ENCODE measurements at regions not wholly inside any gene's neighbourhood (a gene's known extent, or its start where the extent isn't known, plus 50 kb on each side); places are given as distances from the start of the nearest gene placed in this dataset.

- Histone ChIP-seq H3K4me1 (no peaks in the 10 kb centered on the region), H3K27ac (no peak overlapping the region), H3K4me3 (no peak overlapping the region), H3K36me3 (no peaks in the 10 kb centered on the region), H3K9me3 (no peaks in the 10 kb centered on the region), H3K27me3 (no peaks in the 10 kb centered on the region)
- TF ChIP-seq CTCF (IDR thresholded peaks at IDR 0.05) = no peak
- no peak for TF ChIP-seq POLR2A (IDR thresholded peaks at IDR 0.05)
- 77 to 83% methylated on average over 5 of the region's 5 CpGs for WGBS, 2 donors
- intact Hi-C loops (cut with DNase I) = no loop called here
- DNase-seq = no peak
Measured at GRCh38 chr4:138644322-138644721, 371.3 kb upstream of the NOCT start.

GRCh38 chr4:138643827-138644226, 371.8 kb upstream of the NOCT start:
- no peaks in the 10 kb centered on the region for H3K9me3 ChIP-seq
- no peak overlapping the region for H3K27ac ChIP-seq
- no peaks in the 10 kb centered on the region for H3K27me3 ChIP-seq
- peaks cover 0 to 4% (median 0%) of the 10 kb centered on the region in 3 donors for H3K4me1 ChIP-seq
- no peaks in the 10 kb centered on the region for H3K36me3 ChIP-seq
- intact Hi-C loops (cut with DNase I) = no loop called here
- WGBS, 2 donors = 27 to 42% methylated on average over 1 of the region's 1 CpG
- H3K4me3 ChIP-seq = no peak overlapping the region
- no peak for TF ChIP-seq CTCF (IDR thresholded peaks at IDR 0.05)
- no peak for TF ChIP-seq POLR2A (IDR thresholded peaks at IDR 0.05)
- DNase-seq = no peak

- Histone ChIP-seq H3K27me3 (no peaks in the 10 kb centered on the region), H3K4me3 (no peak overlapping the region), H3K36me3 (no peaks in the 10 kb centered on the region), H3K4me1 (peaks cover 0 to 4% (median 0%) of the 10 kb centered on the region in 3 donors), H3K27ac (no peak overlapping the region), H3K9me3 (no peaks in the 10 kb centered on the region)
- no peak for DNase-seq
- TF ChIP-seq POLR2A (IDR thresholded peaks at IDR 0.05) (no peak), CTCF (IDR thresholded peaks at IDR 0.05) (no peak)
- intact Hi-C loops (cut with DNase I) = no loop called here
Measured at GRCh38 chr4:138639018-138639741, 376.4 kb upstream of the NOCT start.

- intact Hi-C loops (cut with DNase I) = no loop called here
- TF ChIP-seq CTCF (IDR thresholded peaks at IDR 0.05) (no peak), POLR2A (IDR thresholded peaks at IDR 0.05) (no peak)
- peaks cover 0 to 4% (median 0%) of the 10 kb centered on the region in 3 donors for H3K4me1 ChIP-seq
- H3K27me3 ChIP-seq = no peaks in the 10 kb centered on the region
- no peaks in the 10 kb centered on the region for H3K9me3 ChIP-seq
- no peak overlapping the region for H3K27ac ChIP-seq
- H3K4me3 ChIP-seq = no peak overlapping the region
- H3K36me3 ChIP-seq = no peaks in the 10 kb centered on the region
- 91 to 97% methylated on average over 7 of the region's 7 CpGs for WGBS, 2 donors
- no peak for DNase-seq
Measured at GRCh38 chr4:138636781-138637180, 378.8 kb upstream of the NOCT start.

- Histone ChIP-seq H3K36me3 (no peaks in the 10 kb centered on the region), H3K27ac (no peak overlapping the region), H3K27me3 (no peaks in the 10 kb centered on the region), H3K4me1 (peaks cover 0 to 4% (median 0%) of the 10 kb centered on the region in 3 donors), H3K4me3 (no peak overlapping the region), H3K9me3 (no peaks in the 10 kb centered on the region)
- TF ChIP-seq CTCF (IDR thresholded peaks at IDR 0.05) (no peak), POLR2A (IDR thresholded peaks at IDR 0.05) (no peak)
- intact Hi-C loops (cut with DNase I) = no loop called here
- DNase-seq = no peak
- WGBS, 2 donors = 46 to 52% methylated on average over 2 of the region's 2 CpGs
Measured at GRCh38 chr4:138634915-138635314, 380.7 kb upstream of the NOCT start.

Data from esophagus squamous epithelium (tissue), 5 donors.